Natural killer cell (primary cell): ENCODE measurements at regions not wholly inside any gene's neighbourhood (a gene's known extent, or its start where the extent isn't known, plus 50 kb on each side); places are given as distances from the start of the nearest gene placed in this dataset.

Experiments used
- ATAC-seq, 3 donors: fragments of 150-1000 bp in 2 of 3; fragments of 200-7000 bp in 1 of 3; cut with Tn5 transposase; 1 replicate in 1 of 3; 2 replicates in 2 of 3; pipeline ENCODE4 v1.10.0; 2021; ENCODE audit warnings: mild to moderate bottlenecking in 2 of 3, moderate library complexity in 2 of 3
- DNase-seq, 2 donors: peaks; one replicate each; pipeline versions ENCODE4 v3.0.0 to v3.0.0-alpha.2; 2013 to 2021; ENCODE audit warnings: mixed read lengths in 1 of 2
- H3K27ac ChIP-seq: one replicate; pipeline ENCODE4 v1.5.1; 2013; ENCODE audit warnings: mild to moderate bottlenecking, low read length
- H3K27me3 ChIP-seq: one replicate; pipeline ENCODE4 v1.6.1; 2013; ENCODE audit warnings: low read length; ENCODE audit not compliant: control insufficient read depth, insufficient read depth
- H3K36me3 ChIP-seq: one replicate; pipeline ENCODE4 v1.6.1; 2013; ENCODE audit warnings: low read length; ENCODE audit not compliant: control insufficient read depth, insufficient read depth
- H3K4me1 ChIP-seq: one replicate; pipeline ENCODE4 v1.6.1; 2013; ENCODE audit warnings: low read length; ENCODE audit not compliant: control insufficient read depth, insufficient read depth
- H3K4me3 ChIP-seq: one replicate; pipeline ENCODE4 v1.5.1; 2013; ENCODE audit warnings: low read length
- H3K9me3 ChIP-seq: one replicate; pipeline ENCODE4 v1.6.1; 2013; ENCODE audit warnings: low read length; ENCODE audit not compliant: control insufficient read depth, insufficient read depth
- H3K27ac Mint-ChIP-seq, 2 donors: one replicate each; pipeline ENCODE4 v1.8.0; 2022; ENCODE audit warnings: mild to moderate bottlenecking in 2 of 2, mixed read lengths in 2 of 2, moderate library complexity in 1 of 2
- H3K27me3 Mint-ChIP-seq, 2 donors: one replicate each; pipeline ENCODE4 v1.8.0; 2022; ENCODE audit warnings: low read depth in 2 of 2, mixed read lengths in 2 of 2
- H3K36me3 Mint-ChIP-seq: one replicate; pipeline ENCODE4 v1.8.0; 2022; ENCODE audit warnings: mixed read lengths
- H3K4me1 Mint-ChIP-seq, 2 donors: one replicate each; pipeline ENCODE4 v1.8.0; 2022; ENCODE audit warnings: mixed read lengths in 2 of 2
- H3K4me3 Mint-ChIP-seq: one replicate; pipeline ENCODE4 v1.8.0; 2022; ENCODE audit warnings: mild to moderate bottlenecking, moderate library complexity, mixed read lengths
- H3K9me3 Mint-ChIP-seq, 2 donors: one replicate each; pipeline ENCODE4 v1.8.0; 2022; ENCODE audit warnings: mixed read lengths in 2 of 2
- CTCF ChIP-seq: fragments of 200-600 bp; IDR thresholded peaks from one replicate; pipeline ENCODE4 v1.8.0; 2022; ENCODE audit warnings: antibody characterized with exemption
- WGBS: methylation state at CpG from one replicate; pipeline ENCODE4 v1.1.7; 2013; ENCODE audit warnings: missing lambda C conversion rate; ENCODE audit not compliant: insufficient coverage; 5-methylcytosine and 5-hydroxymethylcytosine counted together
- intact Hi-C: fragments of 100-400 bp; cut with micrococcal nuclease; formaldehyde crosslinking; loops from one replicate; pipeline ENCODE4 v1.14.2; 2022

DNA sequence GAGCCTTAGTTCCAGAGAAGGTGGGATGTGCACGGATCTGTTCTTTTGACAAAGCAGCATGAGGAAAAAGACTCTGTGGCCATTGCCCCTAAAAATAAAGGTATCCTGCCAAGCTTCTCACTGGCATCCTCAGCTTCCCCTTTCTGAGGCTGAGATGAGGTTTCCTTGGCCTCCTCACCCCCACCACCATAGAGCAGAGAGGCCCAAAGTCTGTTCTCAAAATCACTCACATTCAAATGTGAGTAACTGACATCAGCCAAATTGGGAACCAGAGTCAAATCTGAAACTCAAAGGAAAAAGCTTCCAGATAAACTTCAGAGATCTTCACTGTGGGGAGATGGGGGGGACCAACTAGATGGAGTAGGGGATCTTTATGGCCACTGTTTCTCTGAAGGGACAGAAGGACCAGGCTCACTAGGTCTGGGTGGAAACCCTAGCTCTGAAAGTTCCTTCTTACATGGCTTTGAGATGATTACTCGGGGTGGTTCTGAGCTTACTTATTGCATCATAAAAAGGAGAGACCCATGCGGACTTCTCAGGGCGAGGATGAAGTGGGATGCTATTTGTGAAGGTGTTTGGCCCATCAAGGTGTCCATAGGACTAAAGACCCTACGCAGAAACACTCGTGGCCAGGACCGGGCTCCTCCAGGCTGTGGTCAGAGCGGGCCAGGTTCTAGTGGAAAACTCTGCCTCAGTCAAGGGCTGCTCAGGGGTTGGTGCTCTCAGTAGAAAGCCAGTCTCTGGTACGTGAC, 61.5 kb upstream of the MEF2A start:
- H3K9me3 Mint-ChIP-seq: no peaks in the 10 kb centered on the region
- peaks cover 19 to 39% of the 10 kb centered on the region in 2 donors for H3K4me1 Mint-ChIP-seq
- H3K27ac Mint-ChIP-seq: no peak overlapping the region
- no peaks in the 10 kb centered on the region for H3K9me3 ChIP-seq
- no peak overlapping the region for H3K27ac ChIP-seq
- no peak for DNase-seq
- intact Hi-C loops: no loop called here
- no peak overlapping the region for H3K4me3 Mint-ChIP-seq
- H3K36me3 ChIP-seq: no peaks in the 10 kb centered on the region
- no peak overlapping the region for H3K4me3 ChIP-seq
- no peaks in the 10 kb centered on the region for H3K27me3 ChIP-seq
- no peak for ATAC-seq
- H3K4me1 ChIP-seq: peaks cover 67% of the 10 kb centered on the region
- no peaks in the 10 kb centered on the region for H3K36me3 Mint-ChIP-seq
- H3K27me3 Mint-ChIP-seq: peaks cover 15 to 44% of the 10 kb centered on the region in 2 donors
- TF ChIP-seq CTCF: no peak
- 64% methylated on average over 9 of the region's 9 CpGs for WGBS

- no peaks in the 10 kb centered on the region for H3K36me3 ChIP-seq
- no peaks in the 10 kb centered on the region for H3K36me3 Mint-ChIP-seq
- TF ChIP-seq CTCF: no peak
- no peaks in the 10 kb centered on the region for H3K9me3 ChIP-seq
- intact Hi-C loops: loop anchor here (5.0 kb wide), 1 partner anchor 197 kb away; no protein-coding TSS in a partner anchor
- no peak overlapping the region for H3K27ac Mint-ChIP-seq
- ATAC-seq (no peak), DNase-seq (no peak)
- H3K27me3 Mint-ChIP-seq: peaks cover 20 to 51% of the 10 kb centered on the region in 2 donors
- peaks cover 26 to 46% of the 10 kb centered on the region in 2 donors for H3K4me1 Mint-ChIP-seq
- no peaks in the 10 kb centered on the region for H3K27me3 ChIP-seq
- peaks cover 74% of the 10 kb centered on the region for H3K4me1 ChIP-seq
- no peaks in the 10 kb centered on the region for H3K9me3 Mint-ChIP-seq
- H3K27ac ChIP-seq: no peak overlapping the region
- no peak overlapping the region for H3K4me3 ChIP-seq
- WGBS: 55% methylated on average over 6 of the region's 8 CpGs
- no peak overlapping the region for H3K4me3 Mint-ChIP-seq
Observed at GRCh38 chr15:99504823-99505551, 60.8 kb upstream of the MEF2A start.

GRCh38 chr15:99506399-99506798, 59.4 kb upstream of the MEF2A start:
- H3K27me3 Mint-ChIP-seq: peaks cover 19 to 41% of the 10 kb centered on the region in 2 donors
- H3K27ac ChIP-seq: no peak overlapping the region
- H3K4me3 ChIP-seq: no peak overlapping the region
- no peak for TF ChIP-seq CTCF
- WGBS: 80% methylated on average over 2 of the region's 3 CpGs
- peaks cover 80% of the 10 kb centered on the region for H3K4me1 ChIP-seq
- H3K36me3 ChIP-seq: no peaks in the 10 kb centered on the region
- ATAC-seq: no peak
- H3K4me1 Mint-ChIP-seq: peaks cover 37 to 53% of the 10 kb centered on the region in 2 donors
- H3K36me3 Mint-ChIP-seq: no peaks in the 10 kb centered on the region
- H3K27me3 ChIP-seq: no peaks in the 10 kb centered on the region
- no peaks in the 10 kb centered on the region for H3K9me3 Mint-ChIP-seq
- intact Hi-C loops: loop anchor here (5.0 kb wide), 1 partner anchor 196 kb away; no protein-coding TSS in a partner anchor
- no peak overlapping the region for H3K27ac Mint-ChIP-seq
- no peaks in the 10 kb centered on the region for H3K9me3 ChIP-seq
- peak overlapping the region; percentile 13 for H3K4me3 Mint-ChIP-seq
- DNase-seq: no peak
